H1 (cell line): ENCODE measurements at regions not wholly inside any gene's neighbourhood (a gene's known extent, or its start where the extent isn't known, plus 50 kb on each side); places are given as distances from the start of the nearest gene placed in this dataset.

Experiments
- CTCF ChIA-PET: fragments of 300-600 bp; sonication (Branson Sonifier 250); formaldehyde crosslinking; loops from one replicate; lab custom pipeline; 2021; ENCODE audit not compliant: partially characterized antibody; lab: Charles Lee
- POLR2A ChIA-PET: fragments of 300-600 bp; sonication (Branson Sonifier 250); formaldehyde crosslinking; loops from one replicate; lab custom pipeline; 2021; ENCODE audit warnings: inconsistent platforms; ENCODE audit not compliant: partially characterized antibody; lab: Charles Lee
- DNase-seq, 2 experiments: peaks; one replicate each; pipeline versions ENCODE4 v3.0.0 to v3.0.0-alpha.2; 2010 to 2022; ENCODE audit warnings: low spot score in 2 of 2, low read depth in 1 of 2, mixed read lengths in 1 of 2
- FAIRE-seq: peaks from 2 replicates; lab custom pipeline; 2011; peaks lifted over from hg19 to GRCh38; lab: Jason Lieb, UNC
- H2AFZ ChIP-seq: 2 replicates; pipeline ENCODE4 v1.8.1; 2012; ENCODE audit warnings: low read length, inconsistent platforms
- H2AK5ac ChIP-seq: 2 replicates; pipeline ENCODE4 v1.6.1; 2013; ENCODE audit warnings: low read depth, low read length
- H2BK120ac ChIP-seq: replicated peaks from 2 replicates; pipeline ENCODE3; 2013; ENCODE audit warnings: low read depth, low read length, inconsistent platforms
- H2BK12ac ChIP-seq: 2 replicates; pipeline ENCODE4 v1.6.1; 2013; ENCODE audit warnings: low read depth, low read length
- H2BK15ac ChIP-seq: 2 replicates; pipeline ENCODE4 v1.6.1; 2013; ENCODE audit warnings: low read length
- H2BK20ac ChIP-seq: 2 replicates; pipeline ENCODE4 v1.6.1; 2013; ENCODE audit warnings: low read length
- H2BK5ac ChIP-seq: 2 replicates; pipeline ENCODE4 v1.6.1; 2013; ENCODE audit warnings: low read depth, low read length
- H3K14ac ChIP-seq: 2 replicates; pipeline ENCODE4 v1.6.1; 2013; ENCODE audit warnings: inconsistent platforms; ENCODE audit not compliant: insufficient read length
- H3K18ac ChIP-seq: 2 replicates; pipeline ENCODE4 v1.6.1; 2013; ENCODE audit warnings: low read length; ENCODE audit errors: extremely low read depth
- H3K23ac ChIP-seq: 2 replicates; pipeline ENCODE4 v1.6.1; 2013; ENCODE audit warnings: inconsistent platforms; ENCODE audit not compliant: insufficient read length
- H3K23me2 ChIP-seq: 2 replicates; pipeline ENCODE4 v1.6.1; 2013; ENCODE audit warnings: low read depth, low read length
- H3K27ac ChIP-seq: 2 replicates; pipeline ENCODE4 v1.6.1; 2011; ENCODE audit warnings: low read depth, low read length, inconsistent platforms
- H3K27me3 ChIP-seq, 4 experiments: replicated peaks in 1 of 4; 1 replicate in 1 of 4; 2 replicates in 3 of 4; pipeline versions ENCODE4 v1.6.1 to v1.8.1; 2011 to 2013; ENCODE audit warnings: low read length in 3 of 4, mild to moderate bottlenecking in 3 of 4, inconsistent platforms in 2 of 4, mixed read lengths in 2 of 4, moderate library complexity in 1 of 4; ENCODE audit not compliant: control insufficient read depth in 3 of 4, insufficient read depth in 3 of 4; ENCODE audit errors: extremely low read depth in 1 of 4
- H3K36me3 ChIP-seq, 4 experiments: 2 replicates each; pipeline versions ENCODE4 v1.6.1 to v1.8.1; 2011 to 2013; ENCODE audit warnings: mild to moderate bottlenecking in 4 of 4, low read length in 3 of 4, moderate library complexity in 2 of 4, control low read depth in 1 of 4, inconsistent platforms in 1 of 4; ENCODE audit not compliant: insufficient read depth in 4 of 4, control insufficient read depth in 2 of 4
- H3K4ac ChIP-seq: replicated peaks from 2 replicates; pipeline ENCODE3; 2013; ENCODE audit warnings: low read length, low read depth, mixed read lengths, inconsistent platforms; ENCODE audit not compliant: insufficient read length
- H3K4me1 ChIP-seq, 4 experiments: replicated peaks in 1 of 4; 1 replicate in 1 of 4; 2 replicates in 3 of 4; pipeline versions ENCODE4 v1.6.1 to v1.8.1; 2011 to 2013; ENCODE audit warnings: low read length in 3 of 4, inconsistent platforms in 2 of 4, mixed read lengths in 1 of 4; ENCODE audit not compliant: insufficient read depth in 4 of 4, control insufficient read depth in 3 of 4
- H3K4me2 ChIP-seq, 2 experiments: 2 replicates each; pipeline versions ENCODE4 v1.6.1 to v1.8.1; 2011 to 2013; ENCODE audit warnings: low read depth in 2 of 2, low read length in 2 of 2, control low read depth in 1 of 2, inconsistent platforms in 1 of 2, mild to moderate bottlenecking in 1 of 2; ENCODE audit not compliant: insufficient read depth in 1 of 2
- H3K4me3 ChIP-seq, 4 experiments: fragments of 200-600, 300-600 bp in 1 of 4; sonication (generic), shearing (Covaris generic), sonication (Bioruptor Twin) in 1 of 4; 2 replicates each; pipeline versions ENCODE4 v1.5.1 to v1.8.1; 2011 to 2016; ENCODE audit warnings: low read length in 4 of 4, low read depth in 3 of 4, control low read depth in 2 of 4, inconsistent platforms in 2 of 4, mild to moderate bottlenecking in 2 of 4, mixed read lengths in 1 of 4, moderate library complexity in 1 of 4; ENCODE audit not compliant: insufficient read depth in 2 of 4; ENCODE audit errors: extremely low read depth in 1 of 4
- H3K56ac ChIP-seq: replicated peaks from 2 replicates; pipeline ENCODE3; 2013; ENCODE audit warnings: low read depth, mild to moderate bottlenecking, mixed read lengths, low read length, inconsistent platforms; ENCODE audit not compliant: insufficient read length
- H3K79me1 ChIP-seq: 2 replicates; pipeline ENCODE4 v1.6.1; 2013; ENCODE audit warnings: low read depth, low read length, control low read depth
- H3K79me2 ChIP-seq, 2 experiments: 2 replicates each; pipeline versions ENCODE4 v1.6.1 to v1.8.1; 2012 to 2013; ENCODE audit warnings: low read length in 2 of 2, mild to moderate bottlenecking in 2 of 2, inconsistent platforms in 1 of 2; ENCODE audit not compliant: insufficient read depth in 2 of 2, control insufficient read depth in 1 of 2
- H3K9ac ChIP-seq, 4 experiments: replicated peaks in 1 of 4; 1 replicate in 1 of 4; 2 replicates in 3 of 4; pipeline versions ENCODE4 v1.6.1 to v1.8.1; 2011 to 2013; ENCODE audit warnings: low read depth in 3 of 4, low read length in 3 of 4, control low read depth in 2 of 4, mild to moderate bottlenecking in 2 of 4, moderate library complexity in 2 of 4, inconsistent platforms in 1 of 4; ENCODE audit errors: extremely low read depth in 1 of 4
- H3K9me3 ChIP-seq, 2 experiments: 2 replicates each; pipeline versions ENCODE4 v1.6.1 to v1.8.1; 2012 to 2013; ENCODE audit warnings: mild to moderate bottlenecking in 2 of 2, moderate library complexity in 2 of 2, control low read depth in 1 of 2, inconsistent platforms in 1 of 2, low read depth in 1 of 2, low read length in 1 of 2, mixed read lengths in 1 of 2; ENCODE audit not compliant: insufficient read depth in 2 of 2
- H4K20me1 ChIP-seq, 2 experiments: replicated peaks in 1 of 2; 2 replicates each; pipeline versions ENCODE3 to v1.8.1; 2011 to 2013; ENCODE audit warnings: inconsistent platforms in 2 of 2, low read length in 2 of 2, mild to moderate bottlenecking in 1 of 2; ENCODE audit not compliant: insufficient read depth in 2 of 2, control insufficient read depth in 1 of 2
- H4K5ac ChIP-seq: 2 replicates; pipeline ENCODE4 v1.6.1; 2013; ENCODE audit warnings: low read length, low read depth, mixed read lengths, inconsistent platforms; ENCODE audit not compliant: insufficient read length
- H4K8ac ChIP-seq: 2 replicates; pipeline ENCODE4 v1.8.0; 2013; ENCODE audit warnings: mild to moderate bottlenecking, moderate library complexity, low read length, inconsistent platforms; ENCODE audit not compliant: insufficient read depth; ENCODE audit errors: extremely low read depth
- H4K91ac ChIP-seq: replicated peaks from 2 replicates; pipeline ENCODE3; 2013; ENCODE audit warnings: low read length, mixed read lengths, inconsistent platforms; ENCODE audit not compliant: insufficient read length
- ASH2L ChIP-seq: fragments of 200-600, 300-600 bp; sonication (generic); IDR thresholded peaks from one replicate; pipeline ENCODE4 v1.7.1; 2017; ENCODE audit warnings: low read length
- CBX8 ChIP-seq: fragments of 300-800, 300-1000 bp; sonication (generic); IDR thresholded peaks from 2 replicates; pipeline ENCODE4 v1.7.1; 2016; ENCODE audit warnings: low read depth, low read length, borderline replicate concordance
- CHD1 ChIP-seq: IDR thresholded peaks from 2 replicates; pipeline ENCODE4 v1.6.1; 2012; ENCODE audit warnings: low read depth, low read length, improper control_type of control experiment
- CHD2 ChIP-seq: IDR thresholded peaks from 2 replicates; pipeline ENCODE4 v1.6.1; 2012; ENCODE audit warnings: low read length, improper control_type of control experiment
- CTBP2 ChIP-seq: IDR thresholded peaks from 2 replicates; pipeline ENCODE4 v1.7.0; 2011; ENCODE audit warnings: borderline replicate concordance, mild to moderate bottlenecking, moderate library complexity, mixed read lengths, low read length; ENCODE audit not compliant: insufficient read depth, insufficient read length
- CTCF ChIP-seq, 3 experiments: IDR thresholded peaks; 1 replicate in 2 of 3; 2 replicates in 1 of 3; pipeline versions ENCODE4 v1.5.1 to v1.6.1; 2011; ENCODE audit warnings: low read length in 3 of 3, mild to moderate bottlenecking in 3 of 3, inconsistent platforms in 2 of 3, low read depth in 1 of 3, moderate library complexity in 1 of 3; ENCODE audit not compliant: insufficient read depth in 1 of 3; ENCODE audit errors: control extremely low read depth in 1 of 3
- HDAC6 ChIP-seq: IDR thresholded peaks from one replicate; pipeline ENCODE4 v1.7.1; 2012; ENCODE audit warnings: low read depth, mild to moderate bottlenecking, inconsistent platforms, low read length, moderate library complexity
- KDM5A ChIP-seq: fragments of 200-600 bp; IDR thresholded peaks from 2 replicates; pipeline ENCODE4 v1.7.1; 2012; ENCODE audit warnings: mild to moderate bottlenecking, low read length, inconsistent platforms, mixed read lengths
- MAX ChIP-seq: IDR thresholded peaks from 2 replicates; pipeline ENCODE4 v1.6.1; 2012; ENCODE audit warnings: inconsistent platforms
- NRF1 ChIP-seq: IDR thresholded peaks from 2 replicates; pipeline ENCODE4 v1.6.1; 2011; ENCODE audit warnings: mild to moderate bottlenecking, low read depth, low read length, improper control_type of control experiment
- POLR2A ChIP-seq, 2 experiments: IDR thresholded peaks; 1 replicate in 1 of 2; 2 replicates in 1 of 2; pipeline ENCODE4 v1.6.1; 2011; ENCODE audit warnings: low read depth in 2 of 2, low read length in 2 of 2, mild to moderate bottlenecking in 2 of 2; ENCODE audit errors: control extremely low read depth in 1 of 2
- RBBP5 ChIP-seq: IDR thresholded peaks from 2 replicates; pipeline ENCODE4 v1.7.1; 2012; ENCODE audit warnings: low read depth, mild to moderate bottlenecking, inconsistent platforms, low read length, moderate library complexity, borderline replicate concordance
- TEAD4 ChIP-seq: IDR thresholded peaks from 2 replicates; pipeline ENCODE4 v1.6.1; 2012; ENCODE audit warnings: low read depth, low read length, inconsistent platforms, mixed read lengths
- WGBS, 2 experiments: shearing (Covaris generic) in 1 of 2; methylation state at CpG; one replicate each; pipeline versions ENCODE4 v1.1.6 to v1.1.7; 2013 to 2015; ENCODE audit warnings: low lambda C conversion rate in 2 of 2, mixed read lengths in 2 of 2, inconsistent platforms in 1 of 2, low coverage in 1 of 2, missing lambda C conversion rate in 1 of 2; ENCODE audit not compliant: insufficient replicate concordance in 2 of 2, insufficient coverage in 1 of 2, insufficient read length in 1 of 2; ENCODE audit errors: extremely low coverage in 1 of 2, missing lambda C conversion rate in 1 of 2; 5-methylcytosine and 5-hydroxymethylcytosine counted together

- H2BK5ac ChIP-seq = no peak overlapping the region
- no peak overlapping the region for H4K91ac ChIP-seq
- H2AFZ ChIP-seq = no peak overlapping the region
- no peak overlapping the region for H2BK15ac ChIP-seq
- H3K23me2 ChIP-seq = peaks cover 14% of the 10 kb centered on the region
- no peaks in the 10 kb centered on the region for H3K79me2 ChIP-seq
- H2BK12ac ChIP-seq = no peak overlapping the region
- DNase-seq (no peak), FAIRE-seq (no peak)
- no peak overlapping the region for H3K4me3 ChIP-seq
- H3K27me3 ChIP-seq = no peaks in the 10 kb centered on the region
- no peaks in the 10 kb centered on the region; a peak in 2 of 8 replicates for H3K36me3 ChIP-seq
- H3K4me1 ChIP-seq = no peaks in the 10 kb centered on the region; a peak in 1 of 7 replicates
- no peak overlapping the region for H4K8ac ChIP-seq
- no peak overlapping the region for H3K27ac ChIP-seq
- POLR2A ChIA-PET = no interaction called here
- H2BK120ac ChIP-seq = no peak overlapping the region
- H3K4me2 ChIP-seq = no peak overlapping the region
- CTCF ChIA-PET = interaction anchor here (0.6 to 1.5 kb wide), 4 partner anchors 12 to 1150 kb away, joined by 3 read pairs; no protein-coding TSS in a partner anchor
- H3K18ac ChIP-seq = no peak overlapping the region
- H3K56ac ChIP-seq = no peak overlapping the region
- H3K4ac ChIP-seq = no peak overlapping the region
- 89% methylated on average over 9 of the region's 9 CpGs; no CpG with 5 or more reads in 1 of the 2 experiments for WGBS, 2 experiments
- H3K79me1 ChIP-seq = peaks cover 4% of the 10 kb centered on the region; the same call in 1 of the 2 replicates
- peaks cover 0 to 10% of the 10 kb centered on the region in 2 experiments for H4K20me1 ChIP-seq
- no peak overlapping the region for H3K14ac ChIP-seq
- H4K5ac ChIP-seq = no peak overlapping the region
- no peak overlapping the region for H2AK5ac ChIP-seq
- no peak overlapping the region for H2BK20ac ChIP-seq
- no peak overlapping the region for H3K9ac ChIP-seq
- H3K23ac ChIP-seq = no peak overlapping the region
- H3K9me3 ChIP-seq = 0 out of 4 replicates have a peak, but pooled peaks cover 0 to 8% of the 10 kb centered on the region in 2 experiments
- TF ChIP-seq KDM5A = no peak
- TF ChIP-seq TEAD4 = no peak
- TF ChIP-seq MAX = no peak
- TF ChIP-seq CTBP2 = no peak
- no peak for TF ChIP-seq RBBP5
- TF ChIP-seq POLR2A (IDR thresholded peaks at IDR 0.05; ENCODE audit: control extremely low read depth in 1 of 2, low read depth in 2 of 2, low read length in 2 of 2) = no peak
- no peak for TF ChIP-seq CBX8
- no peak for TF ChIP-seq CHD1
- no peak for TF ChIP-seq CHD2
- TF ChIP-seq NRF1 = no peak
- no peak for TF ChIP-seq CTCF (IDR thresholded peaks at IDR 0.05; ENCODE audit: control extremely low read depth in 1 of 3, insufficient read depth in 1 of 3, low read depth in 1 of 3, low read length in 3 of 3)
- TF ChIP-seq ASH2L = no peak
- no peak for TF ChIP-seq HDAC6
Observed at GRCh38 chr2:217070043-217070430, 210.2 kb upstream of the TNP1 start.
